GM19043 (cell line): ENCODE measurements at regions not wholly inside any gene's neighbourhood (a gene's known extent, or its start where the extent isn't known, plus 50 kb on each side); places are given as distances from the start of the nearest gene placed in this dataset.
A peak's percentile ranks its signal among the peaks of the same experiment; 100 is the strongest.
"Not testable (repeated sequence)": the region's sequence is repeated elsewhere in the genome, so short reads cannot be mapped to it uniquely, and the experiment has no call there.

ENCODE experiments used
- ATAC-seq: cut with Tn5 transposase; IDR thresholded peaks from one replicate; pipeline ENCODE4 v1.9.1; 2021; ENCODE audit warnings: low read depth; ENCODE audit not compliant: unreplicated experiment

- ATAC-seq, result peak; percentile 53
Observed at GRCh38 chr1:82819234-82819633, 1018.5 kb downstream of the ADGRL2 start.

GRCh38 chr1:82818586-82818985 lies 1017.9 kb downstream of the ADGRL2 start:
- no peak for ATAC-seq

- no peak for ATAC-seq
Observed at GRCh38 chr1:82813386-82813785, 1012.7 kb downstream of the ADGRL2 start.

- ATAC-seq, result no peak
Observed at GRCh38 chr1:82810601-82811000, 1009.9 kb downstream of the ADGRL2 start.

- no peak for ATAC-seq
Observed at GRCh38 chr1:82807563-82807962, 1006.8 kb downstream of the ADGRL2 start.

- no peak for ATAC-seq
Observed at GRCh38 chr1:82806133-82806532, 1005.4 kb downstream of the ADGRL2 start.

- ATAC-seq, result no peak
Observed at GRCh38 chr1:82801176-82801575, 1000.4 kb downstream of the ADGRL2 start.

- ATAC-seq, result no peak
Observed at GRCh38 chr1:82800721-82801120, 1000.0 kb downstream of the ADGRL2 start.

- ATAC-seq, result no peak
Observed at GRCh38 chr1:82799261-82799660, 998.5 kb downstream of the ADGRL2 start.

- ATAC-seq, result no peak
Observed at GRCh38 chr1:82795508-82796149, 994.9 kb downstream of the ADGRL2 start.

GRCh38 chr1:82792151-82792550 lies 991.4 kb downstream of the ADGRL2 start:
- ATAC-seq, result no peak

GRCh38 chr1:82790556-82790955 lies 989.8 kb downstream of the ADGRL2 start:
- ATAC-seq, result no peak

GRCh38 chr1:82788660-82789059 lies 987.9 kb downstream of the ADGRL2 start:
- ATAC-seq, result no peak

GRCh38 chr1:82788038-82788437 lies 987.3 kb downstream of the ADGRL2 start:
- no peak for ATAC-seq

- ATAC-seq, result no peak
Observed at GRCh38 chr1:82786883-82787282, 986.1 kb downstream of the ADGRL2 start.

GRCh38 chr1:82785268-82785790 lies 984.6 kb downstream of the ADGRL2 start:
- no peak for ATAC-seq

GRCh38 chr1:82783044-82783443 lies 982.3 kb downstream of the ADGRL2 start:
- ATAC-seq, result no peak

GRCh38 chr1:82782599-82782998 lies 981.9 kb downstream of the ADGRL2 start:
- ATAC-seq, result no peak

- ATAC-seq, result no peak
Observed at GRCh38 chr1:82778612-82779011, 977.9 kb downstream of the ADGRL2 start.

- ATAC-seq, result no peak
Observed at GRCh38 chr1:82777240-82777639, 976.5 kb downstream of the ADGRL2 start.

GRCh38 chr1:82776730-82777129 lies 976.0 kb downstream of the ADGRL2 start:
- not testable (repeated sequence) for ATAC-seq

GRCh38 chr1:82775406-82776000 lies 974.8 kb downstream of the ADGRL2 start:
- no peak for ATAC-seq
